ENCODE measurements at regions not wholly inside any gene's neighbourhood (a gene's known extent, or its start where the extent isn't known, plus 50 kb on each side); places are given as distances from the start of the nearest gene placed in this dataset.
"Not testable (repeated sequence)": the region's sequence is repeated elsewhere in the genome, so short reads cannot be mapped to it uniquely, and the experiment has no call there.

DNA sequence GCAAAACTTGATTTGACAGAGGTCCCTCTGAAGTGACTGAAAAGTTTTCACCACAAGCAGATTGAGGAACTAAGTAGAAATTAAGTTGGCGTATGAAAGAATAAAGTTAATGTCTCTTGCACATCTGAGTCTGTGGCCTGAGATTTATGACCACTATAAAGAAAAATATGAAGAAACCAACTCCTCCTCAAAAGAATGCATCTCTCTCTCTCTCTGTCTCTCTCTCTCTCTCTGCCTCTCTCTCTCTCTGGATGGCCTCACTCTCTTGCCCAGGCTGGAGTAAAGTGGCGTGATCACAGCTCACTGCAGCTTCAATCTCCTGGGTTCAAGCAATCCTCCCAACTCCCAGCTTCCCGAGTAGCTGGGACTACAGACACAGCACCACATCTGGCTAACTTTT lies 55.2 kb downstream of the RPL22L1 start:
- Histone ChIP-seq H3K9me3 (ENCODE audit: control insufficient read depth, low read length) (no peaks in the 10 kb centered on the region), H3K27me3 (replicated peaks; ENCODE audit: control insufficient read depth, insufficient read depth, low read length, poor library complexity, severe bottlenecking) (no peaks in the 10 kb centered on the region), H3K36me3 (ENCODE audit: control insufficient read depth, insufficient read depth, low read length) (no peaks in the 10 kb centered on the region), H3K4me1 (ENCODE audit: control insufficient read depth, insufficient read depth, low read length, poor library complexity, severe bottlenecking) (no peaks in the 10 kb centered on the region), H3K27ac (ENCODE audit: insufficient read depth, low read length, poor library complexity, severe bottlenecking) (no peak overlapping the region), H3K4me3 (ENCODE audit: insufficient read depth, low read depth, low read length, poor library complexity, severe bottlenecking) (no peak overlapping the region)
- no peak for DNase-seq

DNA sequence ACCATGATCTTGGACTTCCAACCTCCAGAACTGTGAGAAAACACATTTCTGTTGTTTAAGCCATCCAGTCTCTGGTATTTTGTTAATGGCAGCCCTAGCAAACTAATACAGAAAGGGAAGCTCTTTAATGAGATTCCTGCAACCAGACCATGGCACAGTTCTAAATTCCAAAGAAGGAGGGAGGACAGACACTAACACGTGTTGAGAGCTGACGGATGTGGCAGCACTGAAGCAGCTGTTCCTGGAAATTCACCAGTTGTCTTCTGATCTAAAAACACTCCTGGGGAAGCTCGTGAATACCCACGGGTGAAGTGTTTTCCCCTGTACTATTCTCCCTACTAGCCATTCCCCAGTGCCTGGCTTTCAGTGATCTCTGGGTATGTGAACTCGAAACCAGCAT lies 56.7 kb downstream of the RPL22L1 start:
- Histone ChIP-seq H3K27me3 (replicated peaks; ENCODE audit: control insufficient read depth, insufficient read depth, low read length, poor library complexity, severe bottlenecking) (no peaks in the 10 kb centered on the region), H3K4me1 (ENCODE audit: control insufficient read depth, insufficient read depth, low read length, poor library complexity, severe bottlenecking) (no peaks in the 10 kb centered on the region), H3K9me3 (ENCODE audit: control insufficient read depth, low read length) (no peaks in the 10 kb centered on the region), H3K36me3 (ENCODE audit: control insufficient read depth, insufficient read depth, low read length) (no peaks in the 10 kb centered on the region), H3K27ac (ENCODE audit: insufficient read depth, low read length, poor library complexity, severe bottlenecking) (no peak overlapping the region), H3K4me3 (ENCODE audit: insufficient read depth, low read depth, low read length, poor library complexity, severe bottlenecking) (no peak overlapping the region)
- DNase-seq, result no peak

DNA sequence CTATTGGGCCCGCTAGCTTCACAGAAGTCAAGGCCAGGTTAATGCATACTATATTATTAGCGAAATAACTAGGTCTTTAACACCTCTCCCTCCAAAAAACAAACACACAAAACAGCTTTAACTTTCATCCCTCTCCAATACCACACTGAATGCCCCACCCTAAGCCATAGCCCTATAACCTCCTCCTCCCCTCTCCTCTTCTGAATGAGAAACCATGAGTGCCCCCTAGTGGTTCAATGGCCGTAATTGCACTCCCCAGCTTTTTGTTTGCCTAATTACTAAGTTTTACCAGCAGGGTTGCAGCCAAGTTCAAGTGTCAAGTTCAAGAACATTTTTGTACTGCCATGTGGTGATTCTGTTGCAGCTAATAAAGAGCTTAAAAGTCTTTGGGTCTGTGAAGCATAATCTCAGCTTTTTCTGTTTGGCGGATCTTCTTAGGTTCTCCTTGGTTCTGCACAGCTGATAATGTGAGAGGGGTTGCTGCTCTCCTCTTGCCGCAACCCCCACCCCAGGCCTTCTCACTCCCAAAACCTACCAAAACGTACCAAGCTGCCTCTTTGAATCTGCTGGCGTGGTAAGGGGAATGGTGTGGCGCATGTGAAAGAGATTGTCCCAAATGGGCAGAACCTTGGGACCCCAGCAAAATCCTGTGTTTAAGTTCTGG lies 57.9 kb downstream of the RPL22L1 start:
- Histone ChIP-seq H3K27ac (ENCODE audit: insufficient read depth, low read length, poor library complexity, severe bottlenecking) (no peak overlapping the region), H3K4me1 (ENCODE audit: control insufficient read depth, insufficient read depth, low read length, poor library complexity, severe bottlenecking) (no peaks in the 10 kb centered on the region), H3K36me3 (ENCODE audit: control insufficient read depth, insufficient read depth, low read length) (no peaks in the 10 kb centered on the region), H3K4me3 (ENCODE audit: insufficient read depth, low read depth, low read length, poor library complexity, severe bottlenecking) (no peak overlapping the region), H3K27me3 (replicated peaks; ENCODE audit: control insufficient read depth, insufficient read depth, low read length, poor library complexity, severe bottlenecking) (no peaks in the 10 kb centered on the region), H3K9me3 (ENCODE audit: control insufficient read depth, low read length) (no peaks in the 10 kb centered on the region)
- DNase-seq, result peak; percentile 24 to 39 (median 34)

DNA sequence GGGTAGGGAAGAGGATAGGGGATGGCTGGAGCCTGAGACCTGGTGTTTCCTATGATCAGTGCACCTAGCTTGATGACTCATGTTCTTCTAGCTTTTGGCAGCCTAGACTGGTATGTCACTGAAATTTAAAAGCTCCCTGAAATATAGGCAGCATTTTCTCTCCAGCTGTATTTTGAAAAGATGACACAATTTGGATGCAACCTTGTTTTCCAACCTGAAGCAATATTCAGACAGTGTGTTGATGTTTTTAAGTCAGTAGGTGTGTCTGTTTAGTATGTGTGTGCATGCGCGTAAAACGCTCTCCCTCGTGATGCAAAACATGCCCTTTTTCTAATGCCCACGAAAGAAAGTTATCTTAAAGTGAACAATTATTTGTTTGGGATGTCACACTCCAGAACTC lies 58.5 kb downstream of the RPL22L1 start:
- Histone ChIP-seq H3K27me3 (replicated peaks; ENCODE audit: control insufficient read depth, insufficient read depth, low read length, poor library complexity, severe bottlenecking) (no peaks in the 10 kb centered on the region), H3K36me3 (ENCODE audit: control insufficient read depth, insufficient read depth, low read length) (no peaks in the 10 kb centered on the region), H3K9me3 (ENCODE audit: control insufficient read depth, low read length) (no peaks in the 10 kb centered on the region), H3K4me3 (ENCODE audit: insufficient read depth, low read depth, low read length, poor library complexity, severe bottlenecking) (no peak overlapping the region), H3K4me1 (ENCODE audit: control insufficient read depth, insufficient read depth, low read length, poor library complexity, severe bottlenecking) (no peaks in the 10 kb centered on the region), H3K27ac (ENCODE audit: insufficient read depth, low read length, poor library complexity, severe bottlenecking) (no peak overlapping the region)
- no peak for DNase-seq

DNA sequence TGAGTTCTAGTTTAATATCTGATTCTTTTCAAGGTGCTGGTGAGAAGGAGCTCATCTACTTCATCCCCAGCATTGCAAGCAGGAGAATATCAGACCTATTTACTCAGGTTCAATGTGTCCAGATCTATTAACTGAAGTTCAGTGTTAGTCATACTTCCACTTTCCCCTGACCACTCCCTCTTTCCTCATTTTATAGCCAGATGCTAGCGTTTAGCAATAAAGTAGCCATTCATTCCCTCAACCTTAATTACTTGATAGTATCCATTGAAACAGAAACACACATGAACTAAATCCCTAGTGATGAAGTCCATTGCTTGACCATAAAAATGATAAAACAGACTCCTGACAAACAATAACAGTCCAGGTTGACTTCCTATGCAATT lies 60.0 kb downstream of the RPL22L1 start:
- no peaks in the 10 kb centered on the region for H3K36me3 ChIP-seq (ENCODE audit: control insufficient read depth, insufficient read depth, low read length)
- DNase-seq, result no peak
- H3K9me3 ChIP-seq (ENCODE audit: control insufficient read depth, low read length), result no peaks in the 10 kb centered on the region
- H3K4me1 ChIP-seq (ENCODE audit: control insufficient read depth, insufficient read depth, low read length, poor library complexity, severe bottlenecking), result no peaks in the 10 kb centered on the region
- no peak overlapping the region for H3K27ac ChIP-seq (ENCODE audit: insufficient read depth, low read length, poor library complexity, severe bottlenecking)
- H3K4me3 ChIP-seq (ENCODE audit: insufficient read depth, low read depth, low read length, poor library complexity, severe bottlenecking), result no peak overlapping the region
- no peaks in the 10 kb centered on the region for H3K27me3 ChIP-seq (replicated peaks; ENCODE audit: control insufficient read depth, insufficient read depth, low read length, poor library complexity, severe bottlenecking)

DNA sequence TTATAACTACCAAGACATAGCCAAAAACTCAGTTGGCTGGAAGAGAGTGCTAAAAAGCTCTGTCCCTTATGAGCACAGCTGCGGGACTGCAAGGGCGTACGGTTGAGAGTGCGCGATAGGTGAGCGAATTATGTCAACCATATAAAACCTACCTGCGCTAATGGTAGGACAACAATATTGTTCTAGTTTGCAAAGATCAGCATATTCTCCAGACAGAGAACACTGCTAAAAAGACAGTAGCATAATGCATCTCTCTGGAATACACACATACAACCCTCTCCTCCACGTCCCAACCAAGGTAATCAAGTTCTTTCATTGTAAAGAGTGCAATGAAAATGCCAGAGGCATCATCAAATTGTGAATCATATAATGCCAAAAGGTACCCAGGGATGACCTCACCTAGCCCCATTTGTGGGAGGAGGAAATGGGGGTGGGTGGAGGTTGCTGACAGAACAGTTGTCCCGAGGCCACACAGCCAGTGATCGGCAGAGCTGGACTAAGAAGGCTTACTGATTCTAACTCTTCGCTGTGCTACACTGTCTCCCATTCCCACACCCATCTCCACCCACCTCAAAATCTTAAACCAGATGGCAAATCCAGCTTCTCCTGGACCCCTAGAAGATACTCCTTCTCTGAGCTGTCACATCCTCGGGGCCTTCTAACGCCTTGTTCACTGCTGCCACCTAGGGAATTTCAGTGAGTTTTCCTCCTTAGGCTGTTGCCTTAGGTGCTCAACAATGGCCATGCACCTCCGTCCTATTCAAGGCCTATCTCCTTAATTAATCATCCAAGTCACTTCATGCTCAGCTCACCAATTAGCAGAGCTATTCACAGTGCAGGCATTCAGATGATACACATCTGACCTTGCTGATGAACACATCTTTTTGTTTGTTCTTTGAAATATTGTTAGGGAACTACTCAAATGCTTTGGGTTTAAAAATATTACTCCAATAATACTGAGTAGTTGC lies 60.7 kb downstream of the RPL22L1 start:
- no peaks in the 10 kb centered on the region for H3K36me3 ChIP-seq (ENCODE audit: control insufficient read depth, insufficient read depth, low read length)
- H3K27ac ChIP-seq (ENCODE audit: insufficient read depth, low read length, poor library complexity, severe bottlenecking), result no peak overlapping the region
- DNase-seq, result no peak
- no peak overlapping the region for H3K4me3 ChIP-seq (ENCODE audit: insufficient read depth, low read depth, low read length, poor library complexity, severe bottlenecking)
- H3K27me3 ChIP-seq (replicated peaks; ENCODE audit: control insufficient read depth, insufficient read depth, low read length, poor library complexity, severe bottlenecking), result no peaks in the 10 kb centered on the region
- H3K4me1 ChIP-seq (ENCODE audit: control insufficient read depth, insufficient read depth, low read length, poor library complexity, severe bottlenecking), result no peaks in the 10 kb centered on the region
- H3K9me3 ChIP-seq (ENCODE audit: control insufficient read depth, low read length), result no peaks in the 10 kb centered on the region

DNA sequence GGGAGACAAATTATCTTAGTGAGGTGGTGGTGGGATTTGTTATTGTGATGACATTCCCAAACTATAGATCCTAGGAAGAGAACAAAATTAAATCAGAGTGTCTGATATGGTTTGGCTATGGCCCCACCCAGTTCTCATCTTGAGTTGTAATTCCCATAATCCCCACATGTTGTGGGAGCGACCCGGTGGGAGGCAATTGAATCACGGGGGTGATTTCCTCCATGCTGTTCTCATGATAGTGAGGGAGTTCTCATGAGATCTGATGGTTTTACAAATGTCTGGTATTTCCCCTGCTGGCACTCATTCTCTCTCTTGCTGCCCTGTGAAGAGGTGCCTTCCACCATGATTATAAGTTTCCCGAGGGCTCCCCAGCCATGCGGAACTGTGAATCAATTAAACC lies 62.0 kb downstream of the RPL22L1 start:
- no peaks in the 10 kb centered on the region for H3K9me3 ChIP-seq (ENCODE audit: control insufficient read depth, low read length)
- DNase-seq, result no peak
- H3K36me3 ChIP-seq (ENCODE audit: control insufficient read depth, insufficient read depth, low read length), result no peaks in the 10 kb centered on the region
- H3K4me1 ChIP-seq (ENCODE audit: control insufficient read depth, insufficient read depth, low read length, poor library complexity, severe bottlenecking), result no peaks in the 10 kb centered on the region
- H3K27ac ChIP-seq (ENCODE audit: insufficient read depth, low read length, poor library complexity, severe bottlenecking), result no peak overlapping the region
- H3K4me3 ChIP-seq (ENCODE audit: insufficient read depth, low read depth, low read length, poor library complexity, severe bottlenecking), result no peak overlapping the region
- no peaks in the 10 kb centered on the region for H3K27me3 ChIP-seq (replicated peaks; ENCODE audit: control insufficient read depth, insufficient read depth, low read length, poor library complexity, severe bottlenecking)

DNA sequence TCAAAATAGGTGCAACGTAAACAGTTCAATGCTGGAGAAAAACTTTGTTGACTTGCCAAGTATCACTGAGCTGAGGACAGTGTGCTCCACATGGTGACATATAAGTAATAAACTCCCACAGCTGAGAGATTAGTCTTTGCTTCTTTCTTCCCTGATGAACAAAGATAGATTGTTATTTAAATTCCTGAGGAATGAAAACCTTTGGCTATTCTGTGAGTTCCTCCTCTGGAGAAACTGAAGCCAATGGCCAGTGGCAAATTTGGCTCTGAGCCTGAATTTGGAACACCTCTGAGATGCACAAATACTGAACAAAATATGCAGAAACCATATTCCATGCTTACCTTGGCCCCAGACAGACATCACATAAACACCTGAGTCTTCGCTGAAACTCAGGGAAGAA lies 63.3 kb downstream of the RPL22L1 start:
- DNase-seq, result no peak
- H3K27ac ChIP-seq (ENCODE audit: insufficient read depth, low read length, poor library complexity, severe bottlenecking), result no peak overlapping the region
- H3K27me3 ChIP-seq (replicated peaks; ENCODE audit: control insufficient read depth, insufficient read depth, low read length, poor library complexity, severe bottlenecking), result no peaks in the 10 kb centered on the region
- no peaks in the 10 kb centered on the region for H3K9me3 ChIP-seq (ENCODE audit: control insufficient read depth, low read length)
- H3K36me3 ChIP-seq (ENCODE audit: control insufficient read depth, insufficient read depth, low read length), result no peaks in the 10 kb centered on the region
- H3K4me1 ChIP-seq (ENCODE audit: control insufficient read depth, insufficient read depth, low read length, poor library complexity, severe bottlenecking), result no peaks in the 10 kb centered on the region
- no peak overlapping the region for H3K4me3 ChIP-seq (ENCODE audit: insufficient read depth, low read depth, low read length, poor library complexity, severe bottlenecking)

DNA sequence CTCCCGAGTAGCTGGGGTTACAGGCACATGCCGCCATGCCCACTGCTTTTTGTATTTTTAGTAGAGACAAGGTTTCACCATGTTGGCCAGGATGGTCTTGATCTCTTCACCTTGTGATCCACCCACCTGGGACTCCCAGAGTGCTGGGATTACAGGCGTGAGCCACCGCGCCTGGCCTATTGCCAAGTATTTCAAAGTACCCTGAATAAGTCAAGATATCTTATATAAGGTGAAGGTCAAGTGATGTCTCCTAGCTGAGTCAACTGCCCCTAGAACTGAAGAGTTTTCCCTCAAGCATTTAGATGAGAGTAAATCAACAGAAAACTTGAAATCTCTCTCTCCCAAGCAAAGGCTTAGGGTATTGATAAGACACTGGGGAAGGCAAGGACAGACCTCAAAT lies 63.9 kb downstream of the RPL22L1 start:
- Histone ChIP-seq H3K36me3 (ENCODE audit: control insufficient read depth, insufficient read depth, low read length) (no peaks in the 10 kb centered on the region), H3K27ac (ENCODE audit: insufficient read depth, low read length, poor library complexity, severe bottlenecking) (no peak overlapping the region), H3K4me3 (ENCODE audit: insufficient read depth, low read depth, low read length, poor library complexity, severe bottlenecking) (no peak overlapping the region), H3K27me3 (replicated peaks; ENCODE audit: control insufficient read depth, insufficient read depth, low read length, poor library complexity, severe bottlenecking) (no peaks in the 10 kb centered on the region), H3K4me1 (ENCODE audit: control insufficient read depth, insufficient read depth, low read length, poor library complexity, severe bottlenecking) (no peaks in the 10 kb centered on the region), H3K9me3 (ENCODE audit: control insufficient read depth, low read length) (no peaks in the 10 kb centered on the region)
- no peak for DNase-seq

DNA sequence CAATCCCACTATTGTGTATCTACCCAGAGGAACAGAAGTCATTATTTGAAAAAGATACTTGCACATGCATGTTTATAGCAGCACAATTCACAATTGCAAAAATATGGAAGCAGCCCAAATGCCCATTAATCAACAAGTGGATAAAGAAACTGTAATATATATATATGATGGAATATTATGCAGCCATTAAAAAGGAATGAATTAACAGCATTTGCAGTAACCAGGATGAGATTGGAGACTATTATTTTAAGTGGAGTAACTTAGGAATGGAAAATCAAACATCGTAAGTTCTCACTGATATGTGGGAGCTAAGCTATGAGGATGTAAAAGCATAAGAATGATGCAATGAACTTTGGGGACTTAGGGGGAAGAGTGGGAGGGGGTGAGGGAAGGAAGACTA lies 64.7 kb downstream of the RPL22L1 start:
- H3K36me3 ChIP-seq (ENCODE audit: control insufficient read depth, insufficient read depth, low read length); H3K27me3 ChIP-seq (replicated peaks; ENCODE audit: control insufficient read depth, insufficient read depth, low read length, poor library complexity, severe bottlenecking); H3K4me1 ChIP-seq (ENCODE audit: control insufficient read depth, insufficient read depth, low read length, poor library complexity, severe bottlenecking); DNase-seq; H3K9me3 ChIP-seq (ENCODE audit: control insufficient read depth, low read length); H3K27ac ChIP-seq (ENCODE audit: insufficient read depth, low read length, poor library complexity, severe bottlenecking); H3K4me3 ChIP-seq (ENCODE audit: insufficient read depth, low read depth, low read length, poor library complexity, severe bottlenecking): not testable (repeated sequence)
